SU-DHL-6 (cell line): ENCODE measurements at regions not wholly inside any gene's neighbourhood (a gene's known extent, or its start where the extent isn't known, plus 50 kb on each side); places are given as distances from the start of the nearest gene placed in this dataset.

ENCODE experiments used
- H2AFZ ChIP-seq: fragments of 200-600 bp; sonication (generic); 2 replicates; pipeline ENCODE4 v1.6.1; 2014; ENCODE audit warnings: low read depth, mild to moderate bottlenecking, moderate library complexity, mixed read lengths, antibody characterized with exemption, low read length; ENCODE audit not compliant: severe bottlenecking
- H3F3A ChIP-seq: fragments of 200-600 bp; shearing (Covaris generic); 2 replicates; pipeline ENCODE4 v1.6.0; 2016; ENCODE audit warnings: antibody characterized with exemption, mild to moderate bottlenecking; ENCODE audit not compliant: insufficient read depth
- H3K27ac ChIP-seq: fragments of 200-600 bp; sonication (generic); 2 replicates; pipeline ENCODE4 v1.5.1; 2016; ENCODE audit warnings: low read depth, mild to moderate bottlenecking, low read length, moderate library complexity, mixed read lengths
- H3K27me3 ChIP-seq: fragments of 200-600 bp; sonication (generic), shearing (Covaris generic); 2 replicates; pipeline ENCODE4 v1.6.0; 2014; ENCODE audit warnings: mild to moderate bottlenecking, low read length
- H3K36me3 ChIP-seq: fragments of 200-600 bp; sonication (generic); 2 replicates; pipeline ENCODE4 v1.6.1; 2014; ENCODE audit warnings: mild to moderate bottlenecking, low read length, mixed read lengths
- H3K4me2 ChIP-seq: fragments of 300-600, 200-600 bp; shearing (Covaris generic), sonication (generic); 2 replicates; pipeline ENCODE4 v1.6.0; 2014; ENCODE audit warnings: low read length, low read depth, mild to moderate bottlenecking; ENCODE audit not compliant: poor library complexity, severe bottlenecking
- H3K4me3 ChIP-seq: fragments of 200-600 bp; sonication (generic); 2 replicates; pipeline ENCODE4 v1.5.1; 2014; ENCODE audit warnings: antibody characterized with exemption, low read length, mild to moderate bottlenecking, mixed read lengths; ENCODE audit not compliant: insufficient read depth, poor library complexity, severe bottlenecking
- H3K79me2 ChIP-seq: fragments of 200-600 bp; sonication (generic); 2 replicates; pipeline ENCODE4 v1.6.1; 2014; ENCODE audit warnings: mild to moderate bottlenecking, low read length, moderate library complexity; ENCODE audit not compliant: insufficient read depth
- H3K9ac ChIP-seq: fragments of 200-600 bp; sonication (generic); 2 replicates; pipeline ENCODE4 v1.7.0; 2014; ENCODE audit warnings: mild to moderate bottlenecking, low read length
- H3K9me2 ChIP-seq: fragments of 200-600 bp; sonication (generic); replicated peaks from 2 replicates; pipeline ENCODE4 v1.6.1; 2014; ENCODE audit warnings: low read length; ENCODE audit not compliant: insufficient read depth
- H3K9me3 ChIP-seq: fragments of 200-600 bp; sonication (generic); 2 replicates; pipeline ENCODE4 v1.6.1; 2014; ENCODE audit warnings: low read length, mixed read lengths; ENCODE audit not compliant: insufficient read depth
- H4K20me1 ChIP-seq: fragments of 200-600 bp; sonication (generic); 2 replicates; pipeline ENCODE4 v1.6.1; 2014; ENCODE audit warnings: low read depth, mild to moderate bottlenecking, antibody characterized with exemption, low read length, moderate library complexity, mixed read lengths
- CTCF ChIP-seq: fragments of 200-600 bp; sonication (generic); IDR thresholded peaks from one replicate; pipeline ENCODE4 v1.5.1; 2017; ENCODE audit warnings: antibody characterized with exemption, mild to moderate bottlenecking, low read length, moderate library complexity; ENCODE audit not compliant: insufficient read depth, poor library complexity, severe bottlenecking
- EZH2phosphoT487 ChIP-seq: fragments of 200-600 bp; sonication (generic), shearing (Covaris generic); conservative IDR thresholded peaks from 2 replicates; pipeline ENCODE4 v1.6.1; 2018; ENCODE audit warnings: mild to moderate bottlenecking, antibody characterized with exemption, low read length, moderate library complexity, mixed read lengths

GRCh38 chr2:495745-496275, 181.4 kb downstream of the TMEM18 start:
- no peaks in the 10 kb centered on the region for H3F3A ChIP-seq
- H3K36me3 ChIP-seq, result no peaks in the 10 kb centered on the region
- no peak overlapping the region for H3K27ac ChIP-seq
- H3K9ac ChIP-seq, result no peak overlapping the region
- no peaks in the 10 kb centered on the region for H3K27me3 ChIP-seq
- H4K20me1 ChIP-seq, result no peaks in the 10 kb centered on the region
- H3K4me3 ChIP-seq, result no peak overlapping the region
- TF ChIP-seq EZH2phosphoT487 (no peak), CTCF (no peak)
- no peak overlapping the region for H2AFZ ChIP-seq
- H3K79me2 ChIP-seq, result no peaks in the 10 kb centered on the region
- no peaks in the 10 kb centered on the region for H3K9me2 ChIP-seq
- H3K9me3 ChIP-seq, result no peaks in the 10 kb centered on the region
- no peak overlapping the region for H3K4me2 ChIP-seq

DNA sequence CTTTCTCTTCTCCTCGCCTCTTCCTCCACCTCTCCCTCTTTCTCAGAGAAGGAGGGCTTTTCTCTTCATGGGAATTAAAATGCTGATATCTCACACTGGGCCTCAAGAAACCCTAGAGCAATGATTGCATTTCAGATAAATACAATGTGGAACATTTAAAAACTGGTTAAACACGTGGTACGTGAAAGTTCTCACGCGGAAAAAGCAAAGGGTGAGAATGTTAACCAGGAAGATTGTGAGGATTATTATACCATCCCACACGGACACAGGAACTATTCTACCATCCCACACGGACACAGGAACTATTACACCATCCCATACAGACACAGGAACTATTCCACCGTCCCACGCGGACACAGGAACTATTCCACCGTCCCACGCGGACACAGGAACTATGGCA, 182.4 kb downstream of the TMEM18 start:
- no peak overlapping the region for H3K9ac ChIP-seq
- H3K79me2 ChIP-seq, result no peaks in the 10 kb centered on the region
- no peaks in the 10 kb centered on the region for H3K9me2 ChIP-seq
- H3K9me3 ChIP-seq, result no peaks in the 10 kb centered on the region
- no peaks in the 10 kb centered on the region for H4K20me1 ChIP-seq
- H3K27ac ChIP-seq, result no peak overlapping the region
- H3K4me3 ChIP-seq, result no peak overlapping the region
- no peak overlapping the region for H2AFZ ChIP-seq
- H3K4me2 ChIP-seq, result no peak overlapping the region
- TF ChIP-seq CTCF (no peak), EZH2phosphoT487 (no peak)
- H3F3A ChIP-seq, result no peaks in the 10 kb centered on the region
- H3K36me3 ChIP-seq, result no peaks in the 10 kb centered on the region
- no peaks in the 10 kb centered on the region for H3K27me3 ChIP-seq

DNA sequence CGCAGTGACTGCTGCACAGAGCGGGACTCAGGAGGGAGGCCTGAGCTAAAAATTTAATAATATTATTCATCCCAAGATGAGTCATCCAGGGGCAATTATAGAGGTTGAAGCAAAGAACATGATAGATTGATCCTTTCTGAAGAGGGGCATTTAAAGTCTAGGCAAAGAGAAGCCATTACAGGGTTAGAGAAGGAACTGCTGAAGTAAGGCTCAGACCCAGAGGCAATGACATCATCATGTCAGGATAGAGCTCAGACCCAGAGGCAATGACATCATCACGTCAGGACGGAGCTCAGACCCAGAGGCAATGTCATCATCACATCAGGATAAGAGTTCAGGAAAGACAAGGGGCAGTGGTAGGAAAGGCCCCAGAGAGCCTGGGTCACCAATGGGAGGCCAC, 184.0 kb downstream of the TMEM18 start:
- Histone ChIP-seq H3K9me2 (no peaks in the 10 kb centered on the region), H4K20me1 (no peaks in the 10 kb centered on the region), H3K9ac (no peak overlapping the region), H3K27me3 (no peaks in the 10 kb centered on the region), H3K9me3 (no peaks in the 10 kb centered on the region), H3K27ac (no peak overlapping the region), H2AFZ (no peak overlapping the region), H3K4me2 (no peak overlapping the region), H3K4me3 (no peak overlapping the region), H3F3A (no peaks in the 10 kb centered on the region), H3K79me2 (no peaks in the 10 kb centered on the region), H3K36me3 (no peaks in the 10 kb centered on the region)
- TF ChIP-seq EZH2phosphoT487, result no peak
- no peak for TF ChIP-seq CTCF
